Lung (tissue), 11 donors: ENCODE measurements at regions not wholly inside any gene's neighbourhood (a gene's known extent, or its start where the extent isn't known, plus 50 kb on each side); places are given as distances from the start of the nearest gene placed in this dataset.
"Not testable (repeated sequence)": the region's sequence is repeated elsewhere in the genome, so short reads cannot be mapped to it uniquely, and the experiment has no call there.

ENCODE experiments used
- ATAC-seq: fragments of 200-7000 bp; cut with Tn5 transposase; one replicate; pipeline ENCODE4 v1.9.1; 2020; ENCODE audit warnings: moderate number of reproducible peaks; ENCODE audit not compliant: insufficient read depth, low FRiP score
- DNase-seq, 3 donors: peaks; one replicate each; pipeline ENCODE4 v3.0.0-alpha.2; 2013 to 2017
- H3K27ac ChIP-seq, 2 donors: one replicate each; pipeline ENCODE4 v1.5.1; 2013; ENCODE audit warnings: mild to moderate bottlenecking in 2 of 2, moderate library complexity in 2 of 2, control low read depth in 1 of 2, inconsistent platforms in 1 of 2, low read depth in 1 of 2, low read length in 1 of 2
- H3K27me3 ChIP-seq, 3 donors: one replicate each; pipeline ENCODE4 v1.5.1; 2013; ENCODE audit warnings: low read length in 2 of 3; ENCODE audit not compliant: control insufficient read depth in 3 of 3, insufficient read depth in 3 of 3
- H3K36me3 ChIP-seq, 4 donors: one replicate each; pipeline ENCODE4 v1.5.1; 2013; ENCODE audit warnings: low read length in 4 of 4, mild to moderate bottlenecking in 1 of 4, moderate library complexity in 1 of 4; ENCODE audit not compliant: control insufficient read depth in 4 of 4, insufficient read depth in 4 of 4
- H3K4me1 ChIP-seq, 5 donors: one replicate each; pipeline ENCODE4 v1.5.1; 2013; ENCODE audit warnings: low read length in 5 of 5, mild to moderate bottlenecking in 2 of 5, moderate library complexity in 1 of 5; ENCODE audit not compliant: control insufficient read depth in 5 of 5, insufficient read depth in 5 of 5
- H3K4me3 ChIP-seq: one replicate; pipeline ENCODE4 v1.5.1; 2013; ENCODE audit warnings: mild to moderate bottlenecking, control low read depth, moderate library complexity
- H3K9ac ChIP-seq, 2 donors: one replicate each; pipeline ENCODE4 v1.5.1; 2013; ENCODE audit warnings: low read length in 2 of 2, control low read depth in 1 of 2; ENCODE audit not compliant: insufficient read depth in 1 of 2
- H3K9me3 ChIP-seq, 4 donors: one replicate each; pipeline ENCODE4 v1.5.1; 2013; ENCODE audit warnings: low read length in 3 of 4, mild to moderate bottlenecking in 1 of 4, moderate library complexity in 1 of 4; ENCODE audit not compliant: control insufficient read depth in 4 of 4, insufficient read depth in 3 of 4
- CTCF ChIP-seq: IDR thresholded peaks from 2 replicates; pipeline ENCODE4 v1.5.1; 2012; ENCODE audit warnings: mild to moderate bottlenecking; ENCODE audit errors: control extremely low read depth, extremely low read depth
- WGBS, 2 donors: extraction: QIAGEN DNeasy Blood & Tissue Kit; methylation state at CpG; one replicate each; pipeline ENCODE4 v1.1.7; 2013; 5-methylcytosine and 5-hydroxymethylcytosine counted together
- donor health status: control.
- donor health status: control.
- donor health status: Bipolar disorder and iron deficiency.
- donor health status: healthy.
- donor health status: DM: yes; HTN: yes; CAD: no.

- Histone ChIP-seq H3K27me3 (no peaks in the 10 kb centered on the region), H3K36me3 (no peaks in the 10 kb centered on the region), H3K27ac (no peak overlapping the region), H3K4me3 (no peak overlapping the region), H3K4me1 (no peaks in the 10 kb centered on the region), H3K9me3 (no peaks in the 10 kb centered on the region), H3K9ac (no peak overlapping the region)
- ATAC-seq (no peak), DNase-seq (no peak)
- no peak for TF ChIP-seq CTCF
These were observed 489.9 kb downstream of the PLOD2 start for GRCh38 chr3:145671121-145671520.

- Histone ChIP-seq H3K9ac (no peak overlapping the region), H3K27ac (no peak overlapping the region), H3K9me3 (no peaks in the 10 kb centered on the region), H3K27me3 (no peaks in the 10 kb centered on the region), H3K4me1 (no peaks in the 10 kb centered on the region), H3K36me3 (no peaks in the 10 kb centered on the region), H3K4me3 (no peak overlapping the region)
- no peak for ATAC-seq
- DNase-seq, result no peak
- no peak for TF ChIP-seq CTCF
- WGBS, 2 donors, result 75 to 82% methylated on average over 2 of the region's 2 CpGs
These were observed 487.1 kb downstream of the PLOD2 start for GRCh38 chr3:145673838-145674237.

- 57 to 79% methylated on average over 1 of the region's 1 CpG for WGBS, 2 donors
- Histone ChIP-seq H3K4me1 (no peaks in the 10 kb centered on the region), H3K27me3 (no peaks in the 10 kb centered on the region), H3K27ac (no peak overlapping the region), H3K36me3 (no peaks in the 10 kb centered on the region), H3K9ac (no peak overlapping the region), H3K9me3 (no peaks in the 10 kb centered on the region), H3K4me3 (no peak overlapping the region)
- TF ChIP-seq CTCF, result no peak
- DNase-seq (no peak), ATAC-seq (no peak)
These were observed 482.6 kb downstream of the PLOD2 start for GRCh38 chr3:145678401-145678800.

GRCh38 chr3:145681181-145681580, 479.8 kb downstream of the PLOD2 start:
- DNase-seq, result no peak
- no peak overlapping the region for H3K27ac ChIP-seq
- no peaks in the 10 kb centered on the region for H3K9me3 ChIP-seq
- H3K4me1 ChIP-seq, result no peaks in the 10 kb centered on the region
- TF ChIP-seq CTCF, result no peak
- H3K4me3 ChIP-seq, result no peak overlapping the region
- 62 to 82% methylated on average over 3 of the region's 3 CpGs for WGBS, 2 donors
- no peak overlapping the region for H3K9ac ChIP-seq
- ATAC-seq, result no peak
- no peaks in the 10 kb centered on the region for H3K36me3 ChIP-seq
- H3K27me3 ChIP-seq, result no peaks in the 10 kb centered on the region

- H3K4me3 ChIP-seq, H3K9me3 ChIP-seq, DNase-seq, H3K36me3 ChIP-seq, H3K9ac ChIP-seq, H3K27ac ChIP-seq, H3K4me1 ChIP-seq, ATAC-seq, H3K27me3 ChIP-seq: not testable (repeated sequence)
- 74 to 92% methylated on average over 3 of the region's 3 CpGs for WGBS, 2 donors
These were observed 473.0 kb downstream of the PLOD2 start for GRCh38 chr3:145687978-145688377.
